K562 (cell line): ENCODE measurements at regions not wholly inside any gene's neighbourhood (a gene's known extent, or its start where the extent isn't known, plus 50 kb on each side); places are given as distances from the start of the nearest gene placed in this dataset.

Experiments
- CHD4 ChIP-seq: fragments of 200-600 bp; sonication (generic); IDR thresholded peaks from 3 replicates; pipeline ENCODE4 v1.6.1; 2012; ENCODE audit warnings: low read depth, mild to moderate bottlenecking, mixed read lengths, low read length, inconsistent platforms; ENCODE audit not compliant: insufficient read depth, insufficient replicate concordance, poor library complexity, severe bottlenecking
- CTCF ChIP-seq, 3 experiments: IDR thresholded peaks in 2 of 3; conservative IDR thresholded peaks in 1 of 3; 2 replicates each; pipeline ENCODE4 v1.5.1; 2011 to 2012; ENCODE audit warnings: low read length in 3 of 3, mild to moderate bottlenecking in 3 of 3, control low read depth in 2 of 3, improper control_type of control experiment in 1 of 3, inconsistent platforms in 1 of 3, low read depth in 1 of 3, mixed read lengths in 1 of 3, moderate library complexity in 1 of 3; ENCODE audit not compliant: insufficient read depth in 2 of 3
- CUX1 ChIP-seq: fragments of 200-800 bp; sonication (Bioruptor generic); IDR thresholded peaks from 2 replicates; pipeline ENCODE4 v1.6.1; 2016; ENCODE audit warnings: missing genetic modification characterization, missing compliant biosample characterization
- ESRRA ChIP-seq: fragments of 450-650 bp; IDR thresholded peaks from 2 replicates; pipeline ENCODE4 v1.6.1; 2014; ENCODE audit warnings: low read depth, mild to moderate bottlenecking, moderate library complexity, borderline replicate concordance
- HBP1 ChIP-seq: fragments of 450-650 bp; formaldehyde crosslinking; IDR thresholded peaks from 2 replicates; pipeline ENCODE4 v1.4.0; 2022; ENCODE audit warnings: missing genetic modification characterization
- JUNB ChIP-seq: fragments of 450-650 bp; formaldehyde crosslinking; conservative IDR thresholded peaks from 2 replicates; pipeline ENCODE4 v1.4.0; 2020; ENCODE audit warnings: mild to moderate bottlenecking
- LEF1 ChIP-seq: fragments of 450-650 bp; IDR thresholded peaks from 2 replicates; pipeline ENCODE4 v1.6.1; 2016; ENCODE audit warnings: mild to moderate bottlenecking
- ZBTB8A ChIP-seq: fragments of 450-650 bp; IDR thresholded peaks from 2 replicates; pipeline ENCODE4 v1.6.1; 2018; ENCODE audit warnings: mild to moderate bottlenecking, moderate library complexity; ENCODE audit not compliant: partially characterized antibody
- TF ChIP-seq, protein P1 (sequence below), 2 experiments: fragments of 450-650 bp; conservative IDR thresholded peaks; 2 replicates each; pipeline ENCODE4 v1.6.1; 2017; ENCODE audit warnings: mild to moderate bottlenecking in 2 of 2, moderate library complexity in 2 of 2
- TF ChIP-seq, protein P2 (sequence below): fragments of 250-450 bp; sonication (Bioruptor Pico); IDR thresholded peaks from 2 replicates; pipeline ENCODE4 v1.4.0; 2020; ENCODE audit warnings: mild to moderate bottlenecking

- no peak for TF ChIP-seq ESRRA
- TF ChIP-seq, protein P1, sequence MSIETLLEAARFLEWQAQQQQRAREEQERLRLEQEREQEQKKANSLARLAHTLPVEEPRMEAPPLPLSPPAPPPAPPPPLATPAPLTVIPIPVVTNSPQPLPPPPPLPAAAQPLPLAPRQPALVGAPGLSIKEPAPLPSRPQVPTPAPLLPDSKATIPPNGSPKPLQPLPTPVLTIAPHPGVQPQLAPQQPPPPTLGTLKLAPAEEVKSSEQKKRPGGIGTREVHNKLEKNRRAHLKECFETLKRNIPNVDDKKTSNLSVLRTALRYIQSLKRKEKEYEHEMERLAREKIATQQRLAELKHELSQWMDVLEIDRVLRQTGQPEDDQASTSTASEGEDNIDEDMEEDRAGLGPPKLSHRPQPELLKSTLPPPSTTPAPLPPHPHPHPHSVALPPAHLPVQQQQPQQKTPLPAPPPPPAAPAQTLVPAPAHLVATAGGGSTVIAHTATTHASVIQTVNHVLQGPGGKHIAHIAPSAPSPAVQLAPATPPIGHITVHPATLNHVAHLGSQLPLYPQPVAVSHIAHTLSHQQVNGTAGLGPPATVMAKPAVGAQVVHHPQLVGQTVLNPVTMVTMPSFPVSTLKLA (conservative IDR thresholded peaks at IDR 0.05): no peak
- no peak for TF ChIP-seq CUX1 (CRISPR knock-in tag)
- no peak for TF ChIP-seq LEF1
- no peak for TF ChIP-seq ZBTB8A
- no peak for TF ChIP-seq JUNB (CRISPR knock-in tag)
- TF ChIP-seq CHD4: no peak
- TF ChIP-seq HBP1 (CRISPR knock-in tag): no peak
- TF ChIP-seq, protein P2, sequence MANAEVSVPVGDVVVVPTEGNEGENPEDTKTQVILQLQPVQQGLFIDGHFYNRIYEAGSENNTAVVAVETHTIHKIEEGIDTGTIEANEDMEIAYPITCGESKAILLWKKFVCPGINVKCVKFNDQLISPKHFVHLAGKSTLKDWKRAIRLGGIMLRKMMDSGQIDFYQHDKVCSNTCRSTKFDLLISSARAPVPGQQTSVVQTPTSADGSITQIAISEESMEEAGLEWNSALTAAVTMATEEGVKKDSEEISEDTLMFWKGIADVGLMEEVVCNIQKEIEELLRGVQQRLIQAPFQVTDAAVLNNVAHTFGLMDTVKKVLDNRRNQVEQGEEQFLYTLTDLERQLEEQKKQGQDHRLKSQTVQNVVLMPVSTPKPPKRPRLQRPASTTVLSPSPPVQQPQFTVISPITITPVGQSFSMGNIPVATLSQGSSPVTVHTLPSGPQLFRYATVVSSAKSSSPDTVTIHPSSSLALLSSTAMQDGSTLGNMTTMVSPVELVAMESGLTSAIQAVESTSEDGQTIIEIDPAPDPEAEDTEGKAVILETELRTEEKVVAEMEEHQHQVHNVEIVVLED: no peak
- no peak for TF ChIP-seq CTCF (IDR thresholded peaks at IDR 0.05 in 2 of 3, conservative IDR thresholded peaks at IDR 0.05 in 1 of 3; ENCODE audit: insufficient read depth in 2 of 3, low read depth in 1 of 3, low read length in 3 of 3)
These were observed 161.6 kb upstream of the ALG10B start for GRCh38 chr12:38155020-38155395.
